IMR-90 (cell line): ENCODE measurements at regions not wholly inside any gene's neighbourhood (a gene's known extent, or its start where the extent isn't known, plus 50 kb on each side); places are given as distances from the start of the nearest gene placed in this dataset.

Source experiments
- ATAC-seq: fragments of 200-7000 bp; cut with Tn5 transposase; 2 replicates; pipeline ENCODE4 v1.9.1; 2020; ENCODE audit warnings: low read depth, mild to moderate bottlenecking, moderate library complexity
- BruUV-seq: library from RNA; stranded (reverse); fragments of 400-500 nt; replicated peaks from 2 replicates; lab custom pipeline; 2021; lab: Mats Ljungman, UMichigan
- CTCF ChIA-PET: fragments of 300-600 bp; formaldehyde crosslinking; extraction: SDS; loops from one replicate; lab custom pipeline; 2021; ENCODE audit warnings: antibody characterized with exemption; lab: Yijun Ruan, JAX
- POLR2A ChIA-PET: fragments of 300-600 bp; sonication (Branson Sonifier 250); formaldehyde crosslinking; loops from one replicate; lab custom pipeline; 2022; ENCODE audit warnings: antibody characterized with exemption; ENCODE audit not compliant: unreplicated experiment; lab: Charles Lee
- DNase-seq: peaks from one replicate; pipeline ENCODE4 v3.0.0; 2013
- H2AFZ ChIP-seq: replicated peaks from 2 replicates; pipeline ENCODE3; 2013; ENCODE audit warnings: low read length, mild to moderate bottlenecking; ENCODE audit not compliant: poor library complexity
- H2AK5ac ChIP-seq: 2 replicates; pipeline ENCODE4 v1.6.1; 2013; ENCODE audit warnings: low read depth, low read length, inconsistent platforms
- H2AK9ac ChIP-seq: replicated peaks from 2 replicates; pipeline ENCODE3; 2013; ENCODE audit warnings: mild to moderate bottlenecking, low read depth, low read length, moderate library complexity; ENCODE audit not compliant: poor library complexity
- H2BK120ac ChIP-seq: 2 replicates; pipeline ENCODE4 v1.6.1; 2013; ENCODE audit warnings: low read depth, low read length, inconsistent platforms
- H2BK15ac ChIP-seq: 3 replicates; pipeline ENCODE4 v1.6.1; 2013; ENCODE audit warnings: low read depth, low read length, inconsistent platforms
- H2BK20ac ChIP-seq: 2 replicates; pipeline ENCODE4 v1.6.1; 2013; ENCODE audit warnings: low read depth, mild to moderate bottlenecking, inconsistent platforms, low read length, moderate library complexity
- H2BK5ac ChIP-seq: 2 replicates; pipeline ENCODE4 v1.6.1; 2013; ENCODE audit warnings: mild to moderate bottlenecking, low read depth, low read length, inconsistent platforms; ENCODE audit not compliant: poor library complexity, severe bottlenecking
- H3K14ac ChIP-seq: replicated peaks from 2 replicates; pipeline ENCODE4 v1.6.1; 2013; ENCODE audit warnings: low read depth, low read length, inconsistent platforms
- H3K18ac ChIP-seq: 2 replicates; pipeline ENCODE4 v1.6.1; 2013; ENCODE audit warnings: low read depth, low read length, control low read depth
- H3K23ac ChIP-seq: 2 replicates; pipeline ENCODE4 v1.6.1; 2013; ENCODE audit warnings: low read depth, low read length, inconsistent platforms
- H3K27ac ChIP-seq: 2 replicates; pipeline ENCODE4 v1.5.1; 2013; ENCODE audit warnings: mild to moderate bottlenecking, control low read depth, low read length; ENCODE audit not compliant: insufficient read depth
- H3K27me3 ChIP-seq: 2 replicates; pipeline ENCODE4 v1.6.1; 2013; ENCODE audit warnings: low read length; ENCODE audit not compliant: control insufficient read depth, insufficient read depth
- H3K36me3 ChIP-seq: 2 replicates; pipeline ENCODE4 v1.6.1; 2013; ENCODE audit warnings: low read length, mixed read lengths; ENCODE audit not compliant: control insufficient read depth, insufficient read depth
- H3K4ac ChIP-seq: 2 replicates; pipeline ENCODE4 v1.6.1; 2013; ENCODE audit warnings: low read depth, low read length, inconsistent platforms
- H3K4me1 ChIP-seq: 2 replicates; pipeline ENCODE4 v1.6.1; 2013; ENCODE audit warnings: low read length, mixed read lengths; ENCODE audit not compliant: control insufficient read depth, insufficient read depth
- H3K4me2 ChIP-seq: 2 replicates; pipeline ENCODE4 v1.6.1; 2013; ENCODE audit warnings: low read depth, mild to moderate bottlenecking, control low read depth, low read length, moderate library complexity
- H3K4me3 ChIP-seq: 2 replicates; pipeline ENCODE4 v1.5.1; 2013; ENCODE audit warnings: low read depth, mild to moderate bottlenecking, control low read depth, low read length, moderate library complexity; ENCODE audit not compliant: insufficient read depth
- H3K56ac ChIP-seq: 2 replicates; pipeline ENCODE4 v1.6.1; 2013; ENCODE audit warnings: low read length, inconsistent platforms; ENCODE audit not compliant: insufficient read depth; ENCODE audit errors: extremely low read depth
- H3K79me1 ChIP-seq, 2 experiments: 2 replicates each; pipeline ENCODE4 v1.6.1; 2013; ENCODE audit warnings: low read length in 2 of 2, inconsistent platforms in 1 of 2, low read depth in 1 of 2
- H3K9ac ChIP-seq: 2 replicates; pipeline ENCODE4 v1.6.1; 2013; ENCODE audit warnings: low read depth, low read length, control low read depth
- H3K9me1 ChIP-seq: 2 replicates; pipeline ENCODE4 v1.6.1; 2013; ENCODE audit warnings: low read length, inconsistent platforms; ENCODE audit not compliant: insufficient read depth
- H3K9me3 ChIP-seq: 2 replicates; pipeline ENCODE4 v1.6.1; 2013; ENCODE audit warnings: low read length; ENCODE audit not compliant: control insufficient read depth, insufficient read depth
- H4K20me1 ChIP-seq: 2 replicates; pipeline ENCODE4 v1.6.1; 2013; ENCODE audit warnings: low read length, inconsistent platforms; ENCODE audit not compliant: insufficient read depth
- H4K5ac ChIP-seq: 2 replicates; pipeline ENCODE4 v1.6.1; 2013; ENCODE audit warnings: mild to moderate bottlenecking, low read depth, low read length, control low read depth
- H4K8ac ChIP-seq, 2 experiments: 2 replicates each; pipeline ENCODE4 v1.6.1; 2013; ENCODE audit warnings: low read depth in 2 of 2, low read length in 2 of 2, control low read depth in 1 of 2, inconsistent platforms in 1 of 2
- H4K91ac ChIP-seq: 2 replicates; pipeline ENCODE4 v1.6.1; 2013; ENCODE audit warnings: low read depth, low read length, inconsistent platforms; ENCODE audit not compliant: insufficient read depth
- BHLHE40 ChIP-seq: fragments of 150-350 bp; IDR thresholded peaks from 2 replicates; pipeline ENCODE4 v1.6.1; 2016; ENCODE audit warnings: mild to moderate bottlenecking, low read depth, low read length
- CEBPB ChIP-seq: IDR thresholded peaks from 2 replicates; pipeline ENCODE4 v1.6.1; 2012; ENCODE audit warnings: low read depth, low read length, improper control_type of control experiment
- CHD1 ChIP-seq: IDR thresholded peaks from 2 replicates; pipeline ENCODE4 v1.6.1; 2012; ENCODE audit warnings: low read depth, low read length, improper control_type of control experiment
- CTCF ChIP-seq: conservative IDR thresholded peaks from 2 replicates; pipeline ENCODE4 v1.5.1; 2012; ENCODE audit warnings: mild to moderate bottlenecking, low read depth, low read length, improper control_type of control experiment
- ELK1 ChIP-seq: fragments of 150-350 bp; IDR thresholded peaks from 2 replicates; pipeline ENCODE4 v1.6.1; 2016; ENCODE audit warnings: low read depth, mild to moderate bottlenecking, low read length, moderate library complexity, borderline replicate concordance
- FOS ChIP-seq: fragments of 150-350 bp; IDR thresholded peaks from 2 replicates; pipeline ENCODE4 v1.6.1; 2016; ENCODE audit warnings: low read depth, low read length
- MAFK ChIP-seq: IDR thresholded peaks from 2 replicates; pipeline ENCODE4 v1.6.1; 2012; ENCODE audit warnings: low read depth, low read length, improper control_type of control experiment
- MAZ ChIP-seq: IDR thresholded peaks from 2 replicates; pipeline ENCODE4 v1.6.1; 2012; ENCODE audit warnings: low read depth, mild to moderate bottlenecking, low read length, improper control_type of control experiment, moderate library complexity, borderline replicate concordance
- MXI1 ChIP-seq: IDR thresholded peaks from 2 replicates; pipeline ENCODE4 v1.6.1; 2012; ENCODE audit warnings: low read depth, mild to moderate bottlenecking, low read length, moderate library complexity, borderline replicate concordance
- NFE2L2 ChIP-seq: fragments of 150-350 bp; IDR thresholded peaks from 2 replicates; pipeline ENCODE4 v1.6.1; 2016; ENCODE audit warnings: low read depth, mild to moderate bottlenecking, low read length
- POLR2A ChIP-seq: IDR thresholded peaks from 2 replicates; pipeline ENCODE4 v1.6.1; 2012; ENCODE audit warnings: mild to moderate bottlenecking, low read depth, low read length
- RAD21 ChIP-seq: IDR thresholded peaks from 2 replicates; pipeline ENCODE4 v1.6.1; 2012; ENCODE audit warnings: low read length, improper control_type of control experiment
- RCOR1 ChIP-seq: IDR thresholded peaks from 2 replicates; pipeline ENCODE4 v1.6.1; 2012; ENCODE audit warnings: mild to moderate bottlenecking, low read length, improper control_type of control experiment; ENCODE audit not compliant: insufficient replicate concordance
- RFX5 ChIP-seq: IDR thresholded peaks from 2 replicates; pipeline ENCODE4 v1.8.0; 2012; ENCODE audit warnings: low read depth, mild to moderate bottlenecking, low read length, moderate library complexity
- USF2 ChIP-seq: fragments of 150-350 bp; IDR thresholded peaks from 2 replicates; pipeline ENCODE4 v1.6.1; 2017; ENCODE audit warnings: mild to moderate bottlenecking, antibody characterized with exemption, low read length, low read depth
- whole genome bisulfite sequencing, 2 experiments: methylation state at CpG; one replicate each; pipeline versions ENCODE4 v1.1.5 to v1.1.7; 2013; ENCODE audit warnings: missing lambda C conversion rate in 2 of 2; ENCODE audit not compliant: insufficient read length in 1 of 2; ENCODE audit errors: extremely low coverage in 2 of 2; 5-methylcytosine and 5-hydroxymethylcytosine counted together
- dilution Hi-C: fragments of 300-500 bp; cut with HindIII; formaldehyde crosslinking; loops from one replicate; pipeline ENCODE4 v1.14.3; 2018; ENCODE audit warnings: low sequenced_read_pairs; ENCODE audit not compliant: unreplicated experiment
- in situ Hi-C: fragments of 300-500 bp; cut with MboI; formaldehyde crosslinking; loops from 3 replicates; pipeline ENCODE4 v1.14.3; 2019; ENCODE audit warnings: low sequenced_read_pairs, inconsistent platforms, mixed read lengths
- intact Hi-C: fragments of 100-400 bp; cut with micrococcal nuclease; formaldehyde crosslinking; loops from 2 replicates; pipeline ENCODE4 v1.10.0; 2022

- no peak for ATAC-seq
- Histone ChIP-seq H2AFZ (no peak overlapping the region), H4K8ac (no peak overlapping the region), H3K36me3 (no peaks in the 10 kb centered on the region), H2BK120ac (no peak overlapping the region), H2BK5ac (no peak overlapping the region), H2BK15ac (no peak overlapping the region), H3K4me1 (no peaks in the 10 kb centered on the region), H3K27me3 (no peaks in the 10 kb centered on the region), H3K4ac (no peak overlapping the region), H4K20me1 (no peaks in the 10 kb centered on the region), H3K79me1 (no peaks in the 10 kb centered on the region), H3K27ac (no peak overlapping the region), H2AK9ac (no peak overlapping the region), H3K9me1 (no peaks in the 10 kb centered on the region), H3K4me3 (no peak overlapping the region), H3K14ac (no peak overlapping the region), H3K18ac (no peak overlapping the region), H3K23ac (no peak overlapping the region), H4K5ac (no peak overlapping the region), H2BK20ac (no peak overlapping the region), H3K56ac (no peak overlapping the region), H3K9ac (no peak overlapping the region), H4K91ac (no peak overlapping the region), H3K4me2 (no peak overlapping the region), H2AK5ac (no peak overlapping the region), H3K9me3 (peaks cover 3% of the 10 kb centered on the region)
- dilution Hi-C loops = no loop called here
- CTCF ChIA-PET = no interaction called here
- intact Hi-C loops = no loop called here
- no CpG with 5 or more reads among the region's 1 CpG for WGBS, 2 experiments
- in situ Hi-C loops = no loop called here
- no TSS peak for BruUV-seq
- POLR2A ChIA-PET = no interaction called here
- TF ChIP-seq MAZ = no peak
- no peak for TF ChIP-seq MAFK
- TF ChIP-seq FOS = no peak
- TF ChIP-seq NFE2L2 = no peak
- no peak for TF ChIP-seq RCOR1
- TF ChIP-seq RFX5 = no peak
- TF ChIP-seq MXI1 = no peak
- no peak for TF ChIP-seq CTCF
- TF ChIP-seq CHD1 = no peak
- TF ChIP-seq USF2 = no peak
- TF ChIP-seq RAD21 = no peak
- TF ChIP-seq CEBPB = no peak
- no peak for TF ChIP-seq BHLHE40
- no peak for TF ChIP-seq POLR2A
- TF ChIP-seq ELK1 = no peak
- no peak for DNase-seq
Measured at GRCh38 chr4:59637596-59637995, 1562.5 kb upstream of the ADGRL3 start.
